H9 (cell line): ENCODE measurements at regions not wholly inside any gene's neighbourhood (a gene's known extent, or its start where the extent isn't known, plus 50 kb on each side); places are given as distances from the start of the nearest gene placed in this dataset.

ENCODE experiments used
- DNase-seq: peaks from one replicate; pipeline ENCODE4 v3.0.0-alpha.2; 2017
- H2AFZ ChIP-seq: one replicate; pipeline ENCODE4 v1.6.1; 2013; ENCODE audit warnings: mild to moderate bottlenecking, low read length, control low read depth, moderate library complexity
- H2AK5ac ChIP-seq: 2 replicates; pipeline ENCODE4 v1.6.1; 2013; ENCODE audit warnings: low read length, control low read depth, mixed read lengths; ENCODE audit not compliant: insufficient read length
- H2BK120ac ChIP-seq: one replicate; pipeline ENCODE4 v1.6.1; 2013; ENCODE audit warnings: low read depth, mild to moderate bottlenecking, low read length, control low read depth, inconsistent platforms; ENCODE audit not compliant: poor library complexity, severe bottlenecking
- H2BK12ac ChIP-seq: 2 replicates; pipeline ENCODE4 v1.6.1; 2013; ENCODE audit warnings: low read length, control low read depth, mixed read lengths, low read depth; ENCODE audit not compliant: insufficient read length
- H2BK15ac ChIP-seq: 2 replicates; pipeline ENCODE4 v1.6.1; 2013; ENCODE audit warnings: low read depth, low read length, control low read depth
- H2BK20ac ChIP-seq: one replicate; pipeline ENCODE4 v1.6.1; 2013; ENCODE audit warnings: low read depth, mild to moderate bottlenecking, low read length, control low read depth, inconsistent platforms; ENCODE audit not compliant: poor library complexity, severe bottlenecking
- H2BK5ac ChIP-seq: 2 replicates; pipeline ENCODE4 v1.6.1; 2013; ENCODE audit warnings: low read length, control low read depth, mixed read lengths; ENCODE audit not compliant: insufficient read length
- H3K14ac ChIP-seq: 2 replicates; pipeline ENCODE4 v1.6.1; 2013; ENCODE audit warnings: low read length, control low read depth; ENCODE audit not compliant: insufficient read depth
- H3K18ac ChIP-seq: 2 replicates; pipeline ENCODE4 v1.6.1; 2013; ENCODE audit warnings: low read depth, mild to moderate bottlenecking, mixed read lengths, low read length, control low read depth; ENCODE audit not compliant: insufficient read length
- H3K23ac ChIP-seq: 2 replicates; pipeline ENCODE4 v1.6.1; 2013; ENCODE audit warnings: low read length, control low read depth, mixed read lengths, low read depth; ENCODE audit not compliant: insufficient read length
- H3K23me2 ChIP-seq: 2 replicates; pipeline ENCODE4 v1.6.1; 2013; ENCODE audit warnings: low read depth, mild to moderate bottlenecking, mixed read lengths, low read length, control low read depth; ENCODE audit not compliant: insufficient read length, poor library complexity, severe bottlenecking
- H3K27ac ChIP-seq: 2 replicates; pipeline ENCODE4 v1.5.1; 2013; ENCODE audit warnings: low read length, control low read depth, mixed read lengths, low read depth; ENCODE audit not compliant: insufficient read length
- H3K27me3 ChIP-seq: 2 replicates; pipeline ENCODE4 v1.6.1; 2013; ENCODE audit warnings: low read length, control low read depth, inconsistent platforms; ENCODE audit not compliant: insufficient read depth
- H3K4ac ChIP-seq: 2 replicates; pipeline ENCODE4 v1.6.1; 2013; ENCODE audit warnings: low read depth, mild to moderate bottlenecking, control low read depth, inconsistent platforms, low read length, moderate library complexity
- H3K4me1 ChIP-seq: 2 replicates; pipeline ENCODE4 v1.6.1; 2013; ENCODE audit warnings: low read length, control low read depth, inconsistent platforms; ENCODE audit not compliant: insufficient read depth
- H3K4me2 ChIP-seq: 2 replicates; pipeline ENCODE4 v1.6.1; 2013; ENCODE audit warnings: low read length, control low read depth, mixed read lengths; ENCODE audit not compliant: insufficient read length, insufficient read depth
- H3K56ac ChIP-seq: 2 replicates; pipeline ENCODE4 v1.6.1; 2013; ENCODE audit warnings: low read depth, mild to moderate bottlenecking, mixed read lengths, low read length, control low read depth; ENCODE audit not compliant: insufficient read length
- H3K79me1 ChIP-seq: 2 replicates; pipeline ENCODE4 v1.6.1; 2013; ENCODE audit warnings: low read depth, mild to moderate bottlenecking, moderate library complexity, low read length, control low read depth, inconsistent platforms; ENCODE audit not compliant: insufficient read depth, poor library complexity, severe bottlenecking
- H3K79me2 ChIP-seq: 2 replicates; pipeline ENCODE4 v1.6.1; 2013; ENCODE audit warnings: low read length, control low read depth, inconsistent platforms; ENCODE audit not compliant: insufficient read depth
- H3K9ac ChIP-seq: 2 replicates; pipeline ENCODE4 v1.6.1; 2013; ENCODE audit warnings: low read length, control low read depth, mixed read lengths; ENCODE audit not compliant: insufficient read length; ENCODE audit errors: extremely low read depth
- H3K9me3 ChIP-seq: one replicate; pipeline ENCODE4 v1.6.1; 2013; ENCODE audit warnings: low read depth, low read length, inconsistent platforms; ENCODE audit not compliant: control insufficient read depth
- H3T11ph ChIP-seq: one replicate; pipeline ENCODE4 v1.6.1; 2013; ENCODE audit warnings: mild to moderate bottlenecking, low read length, control low read depth, inconsistent platforms
- H4K20me1 ChIP-seq: one replicate; pipeline ENCODE4 v1.6.1; 2013; ENCODE audit not compliant: control insufficient read depth, insufficient read length, insufficient read depth
- H4K5ac ChIP-seq: 2 replicates; pipeline ENCODE4 v1.6.1; 2013; ENCODE audit warnings: low read depth, mild to moderate bottlenecking, mixed read lengths, low read length, control low read depth; ENCODE audit not compliant: insufficient read length
- H4K8ac ChIP-seq: replicated peaks from 2 replicates; pipeline ENCODE4 v1.6.1; 2013; ENCODE audit warnings: low read length, control low read depth, mixed read lengths, low read depth; ENCODE audit not compliant: insufficient read length
- H4K91ac ChIP-seq: 2 replicates; pipeline ENCODE4 v1.6.1; 2013; ENCODE audit warnings: low read depth, mild to moderate bottlenecking, moderate library complexity, mixed read lengths, low read length, control low read depth; ENCODE audit not compliant: insufficient read length
- H3K27ac Mint-ChIP-seq, 3 experiments: 2 replicates in 2 of 3; 3 replicates in 1 of 3; pipeline ENCODE4 v1.8.0; 2020 to 2021; ENCODE audit warnings: mixed read lengths in 3 of 3, mild to moderate bottlenecking in 1 of 3, moderate library complexity in 1 of 3
- H3K27me3 Mint-ChIP-seq: 2 replicates; pipeline ENCODE4 v1.8.0; 2021; ENCODE audit warnings: low read depth, mild to moderate bottlenecking, moderate library complexity, mixed read lengths
- H3K36me3 Mint-ChIP-seq, 3 experiments: 2 replicates in 2 of 3; 3 replicates in 1 of 3; pipeline ENCODE4 v1.8.0; 2020 to 2021; ENCODE audit warnings: low read depth in 3 of 3, mixed read lengths in 3 of 3; ENCODE audit not compliant: insufficient read depth in 1 of 3
- H3K4me1 Mint-ChIP-seq, 2 experiments: 2 replicates each; pipeline ENCODE4 v1.8.0; 2020; ENCODE audit warnings: mixed read lengths in 2 of 2
- H3K4me3 Mint-ChIP-seq, 2 experiments: 2 replicates in 1 of 2; 3 replicates in 1 of 2; pipeline ENCODE4 v1.8.0; 2020 to 2021; ENCODE audit warnings: mild to moderate bottlenecking in 2 of 2, mixed read lengths in 2 of 2, moderate library complexity in 1 of 2
- H3K9me3 Mint-ChIP-seq, 2 experiments: 2 replicates in 1 of 2; 3 replicates in 1 of 2; pipeline ENCODE4 v1.8.0; 2020; ENCODE audit warnings: mild to moderate bottlenecking in 2 of 2, mixed read lengths in 2 of 2, moderate library complexity in 1 of 2
- CTCF ChIP-seq: fragments of 200-600 bp; sonication (generic); conservative IDR thresholded peaks from 3 replicates; pipeline ENCODE4 v1.8.0; 2021; ENCODE audit warnings: antibody characterized with exemption, mild to moderate bottlenecking

- H3K9me3 Mint-ChIP-seq, result no peaks in the 10 kb centered on the region
- Histone ChIP-seq H2AFZ (no peak overlapping the region), H3K14ac (no peak overlapping the region), H3K79me2 (no peaks in the 10 kb centered on the region; the same call in 1 of the 2 replicates), H4K20me1 (no peaks in the 10 kb centered on the region), H3K9me3 (no peaks in the 10 kb centered on the region), H2BK12ac (no peak overlapping the region), H4K5ac (no peak overlapping the region), H3K23me2 (no peaks in the 10 kb centered on the region), H3K9ac (no peak overlapping the region), H3K79me1 (no peaks in the 10 kb centered on the region), H3K4ac (no peak overlapping the region), H4K8ac (no peak overlapping the region), H2BK120ac (no peak overlapping the region), H2BK15ac (no peak overlapping the region), H2BK5ac (no peak overlapping the region), H3K4me2 (no peak overlapping the region), H3T11ph (no peak overlapping the region), H3K18ac (no peak overlapping the region), H4K91ac (no peak overlapping the region), H2AK5ac (no peak overlapping the region), H2BK20ac (no peak overlapping the region), H3K23ac (no peak overlapping the region), H3K27me3 (no peaks in the 10 kb centered on the region), H3K56ac (no peak overlapping the region), H3K4me1 (no peaks in the 10 kb centered on the region), H3K27ac (no peak overlapping the region)
- no peak for TF ChIP-seq CTCF
- H3K36me3 Mint-ChIP-seq, result no peaks in the 10 kb centered on the region
- no peaks in the 10 kb centered on the region for H3K4me1 Mint-ChIP-seq
- H3K4me3 Mint-ChIP-seq, result no peak overlapping the region
- no peak overlapping the region for H3K27ac Mint-ChIP-seq
- no peaks in the 10 kb centered on the region for H3K27me3 Mint-ChIP-seq
- DNase-seq, result no peak
Measured at GRCh38 chr4:53859305-53859704, 205.1 kb downstream of the CHIC2 start.
